Keratinocyte (primary cell): ENCODE measurements at regions not wholly inside any gene's neighbourhood (a gene's known extent, or its start where the extent isn't known, plus 50 kb on each side); places are given as distances from the start of the nearest gene placed in this dataset.

ENCODE experiments used
- DNase-seq: peaks from one replicate; pipeline ENCODE4 v3.0.0-alpha.2; 2011; ENCODE audit warnings: low read depth, missing footprints, low spot score
- FAIRE-seq: peaks from 2 replicates; lab custom pipeline; 2011; peaks lifted over from hg19 to GRCh38; lab: Jason Lieb, UNC
- H2AFZ ChIP-seq: 2 replicates; pipeline ENCODE4 v1.6.0; 2012; ENCODE audit warnings: low read length, control low read depth, inconsistent platforms; ENCODE audit not compliant: control insufficient read depth
- H3K27ac ChIP-seq: 2 replicates; pipeline ENCODE4 v1.5.1; 2011; ENCODE audit warnings: low read length; ENCODE audit not compliant: control insufficient read depth, insufficient read depth
- H3K27me3 ChIP-seq: 3 replicates; pipeline ENCODE4 v1.6.0; 2011; ENCODE audit warnings: low read length; ENCODE audit not compliant: control insufficient read depth, insufficient read depth; ENCODE audit errors: extremely low read depth
- H3K36me3 ChIP-seq, 2 experiments: 2 replicates in 1 of 2; 3 replicates in 1 of 2; pipeline ENCODE4 v1.5.1; 2011; ENCODE audit warnings: low read length in 2 of 2, mild to moderate bottlenecking in 1 of 2; ENCODE audit not compliant: control insufficient read depth in 2 of 2, insufficient read depth in 2 of 2; ENCODE audit errors: extremely low read depth in 1 of 2
- H3K4me1 ChIP-seq: 3 replicates; pipeline ENCODE4 v1.5.1; 2011; ENCODE audit warnings: low read length; ENCODE audit not compliant: control insufficient read depth, insufficient read depth; ENCODE audit errors: extremely low read depth
- H3K4me2 ChIP-seq: 3 replicates; pipeline ENCODE4 v1.6.0; 2011; ENCODE audit warnings: low read depth, low read length; ENCODE audit not compliant: control insufficient read depth, insufficient read depth; ENCODE audit errors: extremely low read depth
- H3K4me3 ChIP-seq, 3 experiments: fragments of 200-600 bp in 1 of 3; sonication (generic) in 1 of 3; 2 replicates in 2 of 3; 3 replicates in 1 of 3; pipeline ENCODE4 v1.5.1; 2011 to 2016; ENCODE audit warnings: low read length in 3 of 3, mild to moderate bottlenecking in 3 of 3, control low read depth in 2 of 3, inconsistent platforms in 1 of 3, low read depth in 1 of 3, mixed read lengths in 1 of 3, mixed run types in 1 of 3, moderate library complexity in 1 of 3; ENCODE audit not compliant: control insufficient read depth in 2 of 3, insufficient read depth in 2 of 3; ENCODE audit errors: extremely low read depth in 1 of 3
- H3K79me2 ChIP-seq: 2 replicates; pipeline ENCODE4 v1.6.0; 2012; ENCODE audit warnings: low read length; ENCODE audit not compliant: control insufficient read depth, insufficient read depth
- H3K9ac ChIP-seq: 3 replicates; pipeline ENCODE4 v1.6.0; 2011; ENCODE audit warnings: low read length; ENCODE audit not compliant: control insufficient read depth, insufficient read depth; ENCODE audit errors: extremely low read depth
- H3K9me1 ChIP-seq: 3 replicates; pipeline ENCODE4 v1.6.0; 2011; ENCODE audit warnings: low read length; ENCODE audit not compliant: control insufficient read depth, insufficient read depth; ENCODE audit errors: extremely low read depth
- H3K9me3 ChIP-seq: 2 replicates; pipeline ENCODE4 v1.5.1; 2012; ENCODE audit warnings: low read depth, low read length; ENCODE audit not compliant: control insufficient read depth
- H4K20me1 ChIP-seq: 3 replicates; pipeline ENCODE4 v1.6.0; 2011; ENCODE audit warnings: low read length; ENCODE audit not compliant: control insufficient read depth, insufficient read depth; ENCODE audit errors: extremely low read depth
- EZH2 ChIP-seq: IDR thresholded peaks from one replicate; pipeline ENCODE4 v1.6.1; 2012; ENCODE audit warnings: inconsistent platforms, mild to moderate bottlenecking, low read length, moderate library complexity
- dilution Hi-C: fragments of 300-500 bp; cut with MboI; formaldehyde crosslinking; loops from one replicate; pipeline ENCODE4 v1.7.0; 2020; ENCODE audit warnings: low sequenced_read_pairs; ENCODE audit not compliant: extremely low pct_ligation_motif_present
- TF ChIP-seq, protein P1 (sequence below), 3 experiments: IDR thresholded peaks in 1 of 3; conservative IDR thresholded peaks in 1 of 3; optimal IDR thresholded peaks in 1 of 3; 2 replicates in 2 of 3; 3 replicates in 1 of 3; pipeline versions ENCODE3 to v1.5.1; 2011; ENCODE audit warnings: low read length in 3 of 3, mild to moderate bottlenecking in 3 of 3, moderate library complexity in 2 of 3, control low read depth in 1 of 3, inconsistent platforms in 1 of 3; ENCODE audit not compliant: insufficient read depth in 2 of 3; ENCODE audit errors: extremely low read depth in 1 of 3

DNA sequence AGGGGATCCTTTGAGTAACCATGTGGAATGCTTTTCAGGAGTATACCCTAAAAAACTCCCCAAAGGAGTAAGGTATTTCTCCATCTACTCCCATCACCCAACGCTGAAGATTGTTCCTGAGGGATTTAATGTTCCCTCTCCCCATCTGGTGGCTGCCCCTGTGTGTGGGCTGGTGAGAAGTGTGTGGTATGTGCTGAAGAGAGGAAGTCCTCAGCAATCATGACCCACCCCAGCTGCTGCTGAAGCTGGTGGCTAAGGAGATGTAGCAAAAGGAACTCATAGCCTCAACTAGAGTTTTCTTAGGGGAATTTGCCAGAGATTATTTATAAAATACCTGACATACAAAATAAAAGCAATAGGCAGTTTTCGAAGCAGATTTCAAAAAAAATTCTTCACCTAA lies 114.3 kb upstream of the JAG1 start:
- Histone ChIP-seq H3K9ac (no peak overlapping the region), H2AFZ (no peak overlapping the region), H3K36me3 (no peaks in the 10 kb centered on the region), H3K27me3 (no peaks in the 10 kb centered on the region), H3K9me1 (no peaks in the 10 kb centered on the region), H3K79me2 (no peaks in the 10 kb centered on the region), H3K4me3 (no peak overlapping the region), H4K20me1 (no peaks in the 10 kb centered on the region), H3K27ac (no peak overlapping the region), H3K9me3 (peaks cover 2% of the 10 kb centered on the region), H3K4me2 (no peak overlapping the region), H3K4me1 (peaks cover 27% of the 10 kb centered on the region)
- TF ChIP-seq EZH2, result no peak
- no peak for DNase-seq
- dilution Hi-C loops, result no loop called here
- no peak for FAIRE-seq

GRCh38 chr20:10788877-10789276 lies 115.1 kb upstream of the JAG1 start:
- Histone ChIP-seq H3K4me2 (no peak overlapping the region), H3K79me2 (no peaks in the 10 kb centered on the region), H2AFZ (no peak overlapping the region), H3K36me3 (no peaks in the 10 kb centered on the region), H4K20me1 (no peaks in the 10 kb centered on the region), H3K4me1 (peaks cover 26% of the 10 kb centered on the region), H3K4me3 (no peak overlapping the region), H3K9ac (no peak overlapping the region), H3K27me3 (no peaks in the 10 kb centered on the region), H3K27ac (no peak overlapping the region), H3K9me1 (no peaks in the 10 kb centered on the region), H3K9me3 (peaks cover 3% of the 10 kb centered on the region)
- FAIRE-seq, result no peak
- DNase-seq, result no peak
- dilution Hi-C loops, result no loop called here
- TF ChIP-seq EZH2, result no peak
- TF ChIP-seq, protein P1, sequence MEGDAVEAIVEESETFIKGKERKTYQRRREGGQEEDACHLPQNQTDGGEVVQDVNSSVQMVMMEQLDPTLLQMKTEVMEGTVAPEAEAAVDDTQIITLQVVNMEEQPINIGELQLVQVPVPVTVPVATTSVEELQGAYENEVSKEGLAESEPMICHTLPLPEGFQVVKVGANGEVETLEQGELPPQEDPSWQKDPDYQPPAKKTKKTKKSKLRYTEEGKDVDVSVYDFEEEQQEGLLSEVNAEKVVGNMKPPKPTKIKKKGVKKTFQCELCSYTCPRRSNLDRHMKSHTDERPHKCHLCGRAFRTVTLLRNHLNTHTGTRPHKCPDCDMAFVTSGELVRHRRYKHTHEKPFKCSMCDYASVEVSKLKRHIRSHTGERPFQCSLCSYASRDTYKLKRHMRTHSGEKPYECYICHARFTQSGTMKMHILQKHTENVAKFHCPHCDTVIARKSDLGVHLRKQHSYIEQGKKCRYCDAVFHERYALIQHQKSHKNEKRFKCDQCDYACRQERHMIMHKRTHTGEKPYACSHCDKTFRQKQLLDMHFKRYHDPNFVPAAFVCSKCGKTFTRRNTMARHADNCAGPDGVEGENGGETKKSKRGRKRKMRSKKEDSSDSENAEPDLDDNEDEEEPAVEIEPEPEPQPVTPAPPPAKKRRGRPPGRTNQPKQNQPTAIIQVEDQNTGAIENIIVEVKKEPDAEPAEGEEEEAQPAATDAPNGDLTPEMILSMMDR (optimal IDR thresholded peaks at IDR 0.05 in 1 of 3, IDR thresholded peaks at IDR 0.05 in 1 of 3, conservative IDR thresholded peaks at IDR 0.05 in 1 of 3; ENCODE audit: extremely low read depth in 1 of 3, insufficient read depth in 2 of 3, low read length in 3 of 3), result no peak

GRCh38 chr20:10789386-10789785 lies 115.6 kb upstream of the JAG1 start:
- Histone ChIP-seq H3K79me2 (no peaks in the 10 kb centered on the region), H3K9me3 (peaks cover 3% of the 10 kb centered on the region), H3K4me1 (peaks cover 21% of the 10 kb centered on the region), H3K36me3 (no peaks in the 10 kb centered on the region), H2AFZ (no peak overlapping the region), H3K9me1 (no peaks in the 10 kb centered on the region), H3K27ac (peak overlapping the region; percentile 50), H3K9ac (no peak overlapping the region), H3K27me3 (no peaks in the 10 kb centered on the region), H3K4me2 (no peak overlapping the region), H4K20me1 (no peaks in the 10 kb centered on the region), H3K4me3 (no peak overlapping the region)
- DNase-seq, result no peak
- no peak for TF ChIP-seq EZH2
- TF ChIP-seq, protein P1 (optimal IDR thresholded peaks at IDR 0.05 in 1 of 3, IDR thresholded peaks at IDR 0.05 in 1 of 3, conservative IDR thresholded peaks at IDR 0.05 in 1 of 3; ENCODE audit: extremely low read depth in 1 of 3, insufficient read depth in 2 of 3, low read length in 3 of 3), result no peak
- dilution Hi-C loops, result no loop called here
- FAIRE-seq, result no peak
